ENCODE measurements at regions not wholly inside any gene's neighbourhood (a gene's known extent, or its start where the extent isn't known, plus 50 kb on each side); places are given as distances from the start of the nearest gene placed in this dataset.

- Mint-ChIP-seq H3K27me3 (ENCODE audit: low read depth in 3 of 3) (peaks cover 0 to 2% (median 0%) of the 10 kb centered on the region in 3 donors), H3K27ac (no peak overlapping the region), H3K4me3 (no peak overlapping the region), H3K4me1 (no peaks in the 10 kb centered on the region), H3K9me3 (peaks cover 0 to 4% (median 1%) of the 10 kb centered on the region in 7 donors), H3K36me3 (no peaks in the 10 kb centered on the region)
- no CpG with 5 or more reads among the region's 5 CpGs for WGBS (ENCODE audit: insufficient coverage)
- Histone ChIP-seq H3K9ac (ENCODE audit: insufficient read depth, low read length, poor library complexity, severe bottlenecking) (no peak overlapping the region), H3K4me2 (replicated peaks; ENCODE audit: extremely low read depth, low read length, poor library complexity, severe bottlenecking) (no peak overlapping the region), H3K9me3 (replicated peaks in 1 of 2; ENCODE audit: control insufficient read depth in 1 of 2, insufficient read depth in 1 of 2, low read length in 2 of 2) (no peaks in the 10 kb centered on the region), H4K20me1 (ENCODE audit: insufficient read depth, low read length) (no peaks in the 10 kb centered on the region), H3K4me1 (ENCODE audit: control insufficient read depth in 1 of 2, insufficient read depth in 2 of 2, low read length in 2 of 2) (no peaks in the 10 kb centered on the region), H3K27me3 (ENCODE audit: control insufficient read depth in 2 of 2, insufficient read depth in 2 of 2, low read length in 2 of 2) (no peaks in the 10 kb centered on the region), H2AFZ (ENCODE audit: insufficient read depth, low read depth, low read length, poor library complexity, severe bottlenecking) (no peak overlapping the region), H3K4me3 (replicated peaks in 1 of 3; ENCODE audit: low read depth in 2 of 3, low read length in 3 of 3) (no peak overlapping the region), H3K36me3 (replicated peaks in 1 of 2; ENCODE audit: control insufficient read depth in 1 of 2, insufficient read depth in 2 of 2, low read length in 2 of 2) (no peaks in the 10 kb centered on the region), H3K79me2 (ENCODE audit: insufficient read depth, low read length) (no peaks in the 10 kb centered on the region), H3K27ac (ENCODE audit: low read depth in 1 of 2, low read length in 2 of 2) (no peak overlapping the region)
- intact Hi-C loops (cut with micrococcal nuclease) = no loop called here
- TF ChIP-seq CTCF (IDR thresholded peaks at IDR 0.05) = no peak
- DNase-seq = no peak
These were observed 246.1 kb downstream of the SI start for GRCh38 chr3:164832216-164832615.

GRCh38 chr3:164818318-164818717 is 260.0 kb downstream of the SI start:
- Histone ChIP-seq H3K9me3 (replicated peaks in 1 of 2; ENCODE audit: control insufficient read depth in 1 of 2, insufficient read depth in 1 of 2, low read length in 2 of 2) (peaks cover 6 to 26% of the 10 kb centered on the region in 2 donors), H3K9ac (ENCODE audit: insufficient read depth, low read length, poor library complexity, severe bottlenecking) (no peak overlapping the region), H3K27ac (ENCODE audit: low read depth in 1 of 2, low read length in 2 of 2) (no peak overlapping the region), H3K4me2 (replicated peaks; ENCODE audit: extremely low read depth, low read length, poor library complexity, severe bottlenecking) (no peak overlapping the region), H2AFZ (ENCODE audit: insufficient read depth, low read depth, low read length, poor library complexity, severe bottlenecking) (no peak overlapping the region), H3K4me3 (replicated peaks in 1 of 3; ENCODE audit: low read depth in 2 of 3, low read length in 3 of 3) (no peak overlapping the region), H3K36me3 (replicated peaks in 1 of 2; ENCODE audit: control insufficient read depth in 1 of 2, insufficient read depth in 2 of 2, low read length in 2 of 2) (no peaks in the 10 kb centered on the region), H3K79me2 (ENCODE audit: insufficient read depth, low read length) (no peaks in the 10 kb centered on the region), H3K27me3 (ENCODE audit: control insufficient read depth in 2 of 2, insufficient read depth in 2 of 2, low read length in 2 of 2) (no peaks in the 10 kb centered on the region), H3K4me1 (ENCODE audit: control insufficient read depth in 1 of 2, insufficient read depth in 2 of 2, low read length in 2 of 2) (no peaks in the 10 kb centered on the region), H4K20me1 (ENCODE audit: insufficient read depth, low read length) (no peaks in the 10 kb centered on the region)
- 84% methylated on average over 12 of the region's 12 CpGs for WGBS (ENCODE audit: insufficient coverage)
- Mint-ChIP-seq H3K9me3 (peaks cover 5 to 32% (median 10%) of the 10 kb centered on the region in 7 donors), H3K4me1 (no peaks in the 10 kb centered on the region), H3K36me3 (no peaks in the 10 kb centered on the region), H3K27ac (no peak overlapping the region), H3K27me3 (ENCODE audit: low read depth in 3 of 3) (peaks cover 0 to 1% (median under 1%) of the 10 kb centered on the region in 3 donors), H3K4me3 (no peak overlapping the region)
- no peak for DNase-seq
- intact Hi-C loops (cut with micrococcal nuclease) = no loop called here
- TF ChIP-seq CTCF (IDR thresholded peaks at IDR 0.05) = no peak

All from CD14-positive monocyte (primary cell).